ENCODE measurements at regions not wholly inside any gene's neighbourhood (a gene's known extent, or its start where the extent isn't known, plus 50 kb on each side); places are given as distances from the start of the nearest gene placed in this dataset.
"Not testable (repeated sequence)": the region's sequence is repeated elsewhere in the genome, so short reads cannot be mapped to it uniquely, and the experiment has no call there.

DNA sequence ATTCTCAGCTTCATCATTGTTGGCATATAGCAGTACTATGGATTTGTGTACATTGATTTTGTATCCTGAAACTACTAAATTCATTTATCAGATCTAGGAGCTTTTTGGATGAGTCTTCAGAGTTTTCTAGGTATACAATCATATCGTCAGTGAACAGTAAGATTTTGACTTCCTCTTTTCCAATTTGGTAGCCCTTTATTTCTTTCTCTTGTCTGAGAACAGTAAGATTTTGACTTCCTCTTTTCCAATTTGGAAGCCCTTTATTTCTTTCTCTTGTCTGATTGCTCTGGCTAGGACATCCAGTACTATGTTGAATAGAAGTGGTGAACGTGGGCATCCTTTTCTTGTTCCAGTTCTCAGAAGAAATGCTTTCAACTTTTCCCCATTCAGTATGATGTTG, 140.4 kb upstream of the B3GAT2 start:
- H2BK15ac ChIP-seq (ENCODE audit: low read length); H4K8ac ChIP-seq (ENCODE audit: extremely low read depth, insufficient read depth, low read length); H3K27me3 ChIP-seq (replicated peaks in 1 of 4; ENCODE audit: control insufficient read depth in 3 of 4, extremely low read depth in 1 of 4, insufficient read depth in 3 of 4, low read length in 3 of 4); H4K91ac ChIP-seq (replicated peaks; ENCODE audit: insufficient read length, low read length); POLR2A ChIA-PET (ENCODE audit: partially characterized antibody); H3K9ac ChIP-seq (replicated peaks in 1 of 4; ENCODE audit: extremely low read depth in 1 of 4, low read depth in 3 of 4, low read length in 3 of 4); H3K79me2 ChIP-seq (ENCODE audit: control insufficient read depth in 1 of 2, insufficient read depth in 2 of 2, low read length in 2 of 2); H3K23me2 ChIP-seq (ENCODE audit: low read depth, low read length); DNase-seq (ENCODE audit: low read depth in 1 of 2, low spot score in 2 of 2); H3K56ac ChIP-seq (replicated peaks; ENCODE audit: insufficient read length, low read depth, low read length); H3K14ac ChIP-seq (ENCODE audit: insufficient read length); H2BK120ac ChIP-seq (replicated peaks; ENCODE audit: low read depth, low read length); H3K4me1 ChIP-seq (replicated peaks in 1 of 4; ENCODE audit: control insufficient read depth in 3 of 4, insufficient read depth in 4 of 4, low read length in 3 of 4); H2BK12ac ChIP-seq (ENCODE audit: low read depth, low read length); H4K5ac ChIP-seq (ENCODE audit: insufficient read length, low read depth, low read length); CTCF ChIA-PET (ENCODE audit: partially characterized antibody); H2BK5ac ChIP-seq (ENCODE audit: low read depth, low read length); H3K36me3 ChIP-seq (ENCODE audit: control insufficient read depth in 2 of 4, insufficient read depth in 4 of 4, low read length in 3 of 4); H3K4me2 ChIP-seq (ENCODE audit: insufficient read depth in 1 of 2, low read depth in 2 of 2, low read length in 2 of 2); H3K4ac ChIP-seq (replicated peaks; ENCODE audit: insufficient read length, low read depth, low read length); H3K79me1 ChIP-seq (ENCODE audit: low read depth, low read length); H4K20me1 ChIP-seq (replicated peaks in 1 of 2; ENCODE audit: control insufficient read depth in 1 of 2, insufficient read depth in 2 of 2, low read length in 2 of 2); FAIRE-seq; H2BK20ac ChIP-seq (ENCODE audit: low read length); H3K18ac ChIP-seq (ENCODE audit: extremely low read depth, low read length); H3K23ac ChIP-seq (ENCODE audit: insufficient read length); H3K9me3 ChIP-seq (ENCODE audit: insufficient read depth in 2 of 2, low read depth in 1 of 2, low read length in 1 of 2); H2AK5ac ChIP-seq (ENCODE audit: low read depth, low read length); H3K27ac ChIP-seq (ENCODE audit: low read depth, low read length); H3K4me3 ChIP-seq (ENCODE audit: extremely low read depth in 1 of 4, insufficient read depth in 2 of 4, low read depth in 3 of 4, low read length in 4 of 4); H2AFZ ChIP-seq (ENCODE audit: low read length): not testable (repeated sequence)
- WGBS, 2 experiments (ENCODE audit: extremely low coverage in 1 of 2, insufficient coverage in 1 of 2, insufficient read length in 1 of 2, insufficient replicate concordance in 2 of 2, low coverage in 1 of 2, low lambda C conversion rate in 2 of 2, missing lambda C conversion rate in 1 of 2), result 92% methylated on average over 2 of the region's 2 CpGs; no CpG with 5 or more reads in 1 of the 2 experiments
